T1000 (cell line): ENCODE measurements at regions not wholly inside any gene's neighbourhood (a gene's known extent, or its start where the extent isn't known, plus 50 kb on each side); places are given as distances from the start of the nearest gene placed in this dataset.

Source experiments
- DNase-seq: peaks from one replicate; lab custom pipeline; 2025; ENCODE audit warnings: mixed read lengths; lab: John Stamatoyannopoulos, UW

DNA sequence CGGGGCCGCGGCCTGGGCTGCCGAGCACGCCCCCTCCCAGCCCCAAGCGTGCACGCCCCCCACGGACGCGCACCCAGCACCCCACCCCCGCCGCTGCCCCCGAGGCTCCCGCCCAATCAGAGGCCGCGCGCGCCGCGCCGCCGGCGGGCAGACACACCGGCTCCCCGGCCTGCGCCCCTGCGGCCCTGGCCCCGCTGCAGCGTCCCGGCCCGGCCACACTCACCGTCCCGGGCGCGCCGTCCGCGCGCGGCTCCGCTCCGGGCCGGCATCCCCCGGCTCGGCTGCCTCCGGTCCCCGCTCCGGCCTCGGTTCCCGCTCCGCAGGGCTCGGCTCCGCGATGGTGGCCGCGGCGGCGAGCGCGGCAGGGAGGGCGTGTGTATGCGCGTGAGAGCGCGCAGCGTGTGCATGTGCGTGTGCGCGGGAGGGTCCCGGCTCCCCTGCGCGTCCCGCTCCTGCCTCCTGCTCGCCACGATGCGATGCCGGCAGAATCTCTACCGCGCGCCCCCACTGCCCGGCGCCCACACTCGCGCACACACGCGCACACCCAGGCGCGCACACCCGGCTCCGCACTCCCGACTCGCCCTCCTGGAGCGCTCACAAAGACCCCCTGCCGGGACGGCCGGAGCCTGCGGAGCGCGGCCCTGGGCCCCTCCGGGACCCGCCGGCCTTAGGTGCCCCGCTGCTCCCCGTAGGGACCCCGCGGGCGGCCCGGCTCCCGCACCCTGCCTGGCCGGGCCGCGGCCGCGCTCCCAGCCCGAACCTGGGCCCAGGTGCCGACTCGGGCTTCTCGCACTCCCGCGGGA is 186.5 kb upstream of the LINGO1 start:
- DNase-seq = no peak

DNA sequence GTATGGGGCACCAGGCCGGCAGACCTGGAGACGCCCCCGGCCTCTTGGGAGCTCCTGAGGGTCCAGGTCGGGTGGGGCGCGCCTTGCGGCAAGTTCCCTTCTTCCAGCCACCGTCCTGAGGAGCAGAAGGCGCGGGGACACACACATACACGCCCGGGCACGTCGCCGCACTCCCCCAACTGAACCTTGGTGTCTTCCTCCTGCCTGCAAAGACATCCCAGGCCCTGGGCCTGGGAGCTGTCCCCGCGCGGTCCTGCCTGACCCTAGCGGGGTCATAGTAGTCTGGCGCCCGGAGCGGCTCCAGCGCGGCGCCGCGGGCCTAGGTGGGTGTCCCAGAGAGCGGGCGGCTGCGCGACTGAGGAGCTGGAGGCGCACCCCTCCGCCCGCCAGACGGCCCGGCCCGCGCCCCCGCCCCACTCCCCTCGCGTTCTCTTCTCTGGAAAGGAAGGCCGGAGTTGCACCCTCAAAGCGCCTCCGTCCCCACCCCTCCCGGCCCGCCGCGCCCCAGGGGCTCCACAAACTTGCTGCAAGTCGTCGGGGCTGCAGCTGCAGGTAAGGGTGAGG is 185.9 kb upstream of the LINGO1 start:
- DNase-seq = no peak

GRCh38 chr15:77817434-77817833 is 184.7 kb upstream of the LINGO1 start:
- DNase-seq = no peak

GRCh38 chr15:77816983-77817382 is 184.3 kb upstream of the LINGO1 start:
- DNase-seq = no peak

GRCh38 chr15:77815015-77815414 is 182.3 kb upstream of the LINGO1 start:
- DNase-seq = no peak

DNA sequence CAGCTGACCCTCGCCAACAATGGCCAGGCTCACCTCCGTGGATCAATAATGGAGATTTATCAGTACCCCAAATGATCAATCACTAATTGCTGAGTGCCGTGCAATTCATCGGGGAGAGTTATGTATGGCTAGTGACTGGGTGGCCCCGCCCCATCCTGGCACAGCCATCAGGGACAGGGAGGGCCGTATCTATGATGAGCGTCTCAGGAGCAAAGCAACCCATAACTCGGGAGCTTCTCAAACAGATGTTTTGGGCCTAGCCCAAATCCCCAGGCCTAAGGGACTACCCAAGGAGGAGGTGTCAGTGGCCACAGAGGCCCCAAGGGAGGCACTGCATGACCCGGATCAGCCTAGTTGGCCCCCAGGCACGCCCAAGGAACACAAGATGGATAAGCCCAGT is 180.0 kb upstream of the LINGO1 start:
- DNase-seq = no peak

GRCh38 chr15:77811270-77811669 is 178.6 kb upstream of the LINGO1 start:
- DNase-seq = no peak

DNA sequence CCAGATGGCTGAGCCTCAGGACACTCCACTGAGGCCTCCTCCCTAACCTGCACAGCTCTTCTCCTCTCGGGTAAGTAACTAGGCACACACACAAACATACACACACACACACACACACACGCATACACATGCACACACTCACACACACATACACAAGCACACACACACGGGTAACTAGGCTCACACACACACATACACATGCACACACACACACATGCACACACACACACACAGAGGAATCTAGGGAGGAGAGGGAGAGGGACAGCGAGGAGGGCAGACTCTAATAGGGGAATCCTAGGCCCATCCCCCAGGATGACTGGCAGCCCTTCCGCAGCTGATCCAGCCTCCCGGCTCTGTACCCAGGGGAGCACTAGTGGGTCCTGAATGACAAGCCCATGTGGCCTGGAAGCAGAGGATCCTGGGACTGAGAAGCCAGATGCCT is 177.4 kb upstream of the LINGO1 start:
- DNase-seq = no peak

- no peak for DNase-seq
These were observed 176.0 kb upstream of the LINGO1 start for GRCh38 chr15:77808581-77809177.

GRCh38 chr15:77808075-77808474 is 175.4 kb upstream of the LINGO1 start:
- DNase-seq = no peak

DNA sequence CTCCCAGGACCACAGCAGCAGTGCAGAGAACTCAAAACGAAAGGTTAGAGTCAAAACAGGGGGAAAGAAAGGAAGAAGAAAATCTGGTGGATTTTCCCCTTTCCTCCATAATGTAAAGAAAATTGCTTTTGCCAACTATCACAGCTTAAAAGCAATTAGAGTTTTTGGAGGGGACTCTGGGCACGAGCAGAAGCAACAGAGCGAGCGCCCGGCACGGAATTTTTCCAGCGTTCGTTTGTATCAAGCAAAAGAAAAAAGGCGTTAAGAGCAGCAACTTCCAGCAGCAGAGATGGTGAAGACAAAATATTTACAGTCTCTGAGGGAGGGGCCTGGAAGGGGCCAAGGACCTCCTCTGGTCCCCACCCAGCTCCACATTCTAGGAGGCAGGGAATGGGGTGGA is 174.9 kb upstream of the LINGO1 start:
- no peak for DNase-seq

- DNase-seq = no peak
These were observed 174.4 kb upstream of the LINGO1 start for GRCh38 chr15:77807115-77807514.

DNA sequence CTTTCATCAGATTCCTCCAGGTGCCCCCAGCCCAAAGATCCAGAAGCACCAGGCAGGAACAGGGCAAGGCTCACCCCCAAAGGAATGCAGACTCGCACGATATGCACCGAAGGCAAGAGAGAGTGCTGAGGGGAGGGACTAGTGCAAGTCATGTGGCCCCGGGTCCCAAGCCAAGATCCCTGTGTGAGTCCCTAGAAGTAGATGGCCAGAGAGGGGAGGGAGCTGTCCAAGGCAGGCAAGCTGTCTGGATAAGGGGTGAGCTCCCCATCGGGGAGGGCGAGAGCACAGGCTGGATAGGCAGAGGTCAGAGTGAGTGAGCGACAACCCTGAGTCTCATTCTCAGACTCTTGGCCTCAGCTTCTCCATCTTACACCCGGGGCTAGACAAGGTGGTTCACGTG is 171.5 kb upstream of the LINGO1 start:
- no peak for DNase-seq

GRCh38 chr15:77803487-77803886 is 170.8 kb upstream of the LINGO1 start:
- DNase-seq = no peak

GRCh38 chr15:77800305-77800704 is 167.6 kb upstream of the LINGO1 start:
- no peak for DNase-seq

DNA sequence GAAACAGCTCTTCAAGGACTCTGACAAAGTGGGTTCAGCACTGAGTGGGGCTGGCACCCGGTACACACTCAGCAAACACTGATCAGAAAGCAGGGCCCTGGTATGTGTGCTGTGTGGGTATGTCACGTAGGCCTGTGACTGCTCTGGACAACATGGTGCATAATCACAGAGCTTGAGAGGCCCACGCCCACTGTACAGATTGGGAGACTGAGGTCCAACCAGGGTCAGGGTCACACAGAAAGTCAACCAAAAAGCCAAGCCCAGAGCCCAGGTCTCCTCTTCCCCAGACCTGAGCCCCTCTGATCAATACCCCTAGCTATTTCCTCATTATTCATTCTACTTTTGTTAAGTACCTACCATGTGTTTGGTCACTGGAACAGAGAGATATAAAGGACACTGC is 166.1 kb upstream of the LINGO1 start:
- no peak for DNase-seq

- no peak for DNase-seq
These were observed 165.6 kb upstream of the LINGO1 start for GRCh38 chr15:77798151-77798835.

DNA sequence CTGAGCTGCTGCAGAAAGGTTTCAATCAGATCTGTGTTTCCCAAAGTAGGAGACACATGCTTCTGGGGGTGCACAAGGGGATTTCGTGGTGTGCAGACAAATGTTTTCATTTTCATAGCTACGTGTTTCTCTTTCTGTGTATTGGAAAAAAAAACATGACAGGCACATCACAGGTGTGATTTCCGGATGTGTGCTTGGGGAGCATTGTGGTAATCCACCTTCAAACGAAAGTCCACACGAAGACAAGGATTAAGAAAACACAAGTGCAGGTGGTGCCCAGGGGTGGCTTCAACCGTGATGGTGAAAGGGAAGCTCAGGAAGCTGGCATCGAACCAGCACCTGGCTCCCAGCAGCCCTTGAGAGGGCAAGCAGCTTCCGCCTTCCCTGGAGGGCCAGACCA is 164.6 kb upstream of the LINGO1 start:
- no peak for DNase-seq

DNA sequence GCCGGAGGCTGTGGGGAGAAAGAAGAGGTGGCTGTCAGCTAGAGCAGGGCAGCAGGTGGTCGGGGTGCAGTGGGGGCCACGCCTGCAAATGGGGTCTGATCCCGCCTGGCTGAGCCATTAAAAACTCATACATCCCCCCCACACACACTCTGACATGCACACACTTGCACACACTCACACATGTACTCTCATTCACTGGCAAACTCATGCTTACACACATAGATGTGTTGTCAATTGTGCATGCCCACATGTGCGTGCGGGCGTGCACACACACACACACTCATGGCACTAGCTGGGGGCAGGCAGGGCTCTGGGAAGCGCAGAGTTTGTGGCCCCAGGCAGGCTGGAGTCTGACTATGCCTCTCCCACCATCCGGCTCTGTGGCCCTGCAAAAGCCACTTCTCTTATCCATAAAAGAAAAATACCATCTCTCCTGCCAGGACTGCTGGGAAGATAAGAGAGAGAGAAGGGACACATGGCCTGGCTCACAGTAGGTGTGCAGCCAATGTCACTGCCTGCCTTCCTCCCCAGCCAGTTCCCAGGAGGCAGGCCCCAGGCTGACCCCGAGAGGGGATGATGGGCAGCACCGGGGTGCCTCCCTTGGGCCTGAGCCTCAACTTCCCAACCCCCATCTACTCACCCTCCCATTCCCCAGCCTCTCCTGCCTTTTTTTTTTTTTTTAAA is 163.5 kb upstream of the LINGO1 start:
- DNase-seq = no peak

- DNase-seq = no peak
These were observed 162.7 kb upstream of the LINGO1 start for GRCh38 chr15:77795446-77795845.

GRCh38 chr15:77791941-77792340 is 159.2 kb upstream of the LINGO1 start:
- no peak for DNase-seq

- DNase-seq = no peak
These were observed 157.8 kb upstream of the LINGO1 start for GRCh38 chr15:77790481-77790880.
